Psoas muscle (tissue), 7 donors: ENCODE measurements at regions not wholly inside any gene's neighbourhood (a gene's known extent, or its start where the extent isn't known, plus 50 kb on each side); places are given as distances from the start of the nearest gene placed in this dataset.

Source experiments
- ATAC-seq, 4 donors: fragments of 200-7000 bp; cut with Tn5 transposase; one replicate each; pipeline ENCODE4 v1.9.1; 2020; ENCODE audit warnings: moderate library complexity in 3 of 4, mild to moderate bottlenecking in 2 of 4
- DNase-seq, 2 donors: peaks; one replicate each; pipeline ENCODE4 v3.0.0-alpha.2; 2020
- H3K27ac ChIP-seq: fragments of 200-600 bp; one replicate; pipeline ENCODE4 v1.8.0; 2022
- H3K27me3 ChIP-seq, 3 donors: fragments of 200-600 bp in 1 of 3; one replicate each; pipeline versions ENCODE4 v1.6.1 to v1.8.0; 2013 to 2022; ENCODE audit warnings: low read length in 2 of 3, mild to moderate bottlenecking in 2 of 3, moderate library complexity in 1 of 3; ENCODE audit not compliant: insufficient read depth in 3 of 3
- H3K36me3 ChIP-seq, 2 donors: fragments of 200-600 bp in 1 of 2; one replicate each; pipeline versions ENCODE4 v1.6.1 to v1.8.0; 2013 to 2022; ENCODE audit warnings: low read depth in 1 of 2, mild to moderate bottlenecking in 1 of 2, moderate library complexity in 1 of 2; ENCODE audit not compliant: insufficient read depth in 1 of 2
- H3K4me1 ChIP-seq: fragments of 200-600 bp; one replicate; pipeline ENCODE4 v1.8.0; 2022
- H3K4me3 ChIP-seq: fragments of 200-600 bp; one replicate; pipeline ENCODE4 v1.8.0; 2022; ENCODE audit warnings: mild to moderate bottlenecking
- H3K9me3 ChIP-seq: fragments of 200-600 bp; one replicate; pipeline ENCODE4 v1.8.0; 2022
- CTCF ChIP-seq: fragments of 200-600 bp; IDR thresholded peaks from one replicate; pipeline ENCODE4 v1.8.0; 2022; ENCODE audit warnings: antibody characterized with exemption
- WGBS, 3 donors: extraction: QIAGEN DNeasy Blood & Tissue Kit; methylation state at CpG; one replicate each; pipeline versions ENCODE4 v1.1.6 to v1.1.7; 2013; 5-methylcytosine and 5-hydroxymethylcytosine counted together
- intact Hi-C, 2 donors: fragments of 100-400 bp; cut with DNase I; formaldehyde crosslinking; loops; one replicate each; pipeline versions ENCODE4 v1.11.0 to v1.14.2; 2022
- donor health status: healthy with polysubstance abuse.
- donor health status: DM: no; HTN: no; CAD: no; lungs with moderate emphysema.
- donor health status: Bipolar disorder and iron deficiency.
- donor health status: healthy.
- donor health status: DM: yes; HTN: yes; CAD: no.
- donor health status: DM: no; HTN: no; CAD: no.
- donor health status: DM: yes; HTN: yes; CAD: no.

GRCh38 chr10:9602998-9603397 lies 1414.7 kb upstream of the CELF2 start:
- WGBS, 3 donors, result 80 to 86% (median 84%) methylated on average over 9 of the region's 9 CpGs
- intact Hi-C loops, result no loop called here
- H3K27ac ChIP-seq, result no peak overlapping the region
- no peak for TF ChIP-seq CTCF
- no peaks in the 10 kb centered on the region for H3K9me3 ChIP-seq
- no peak for DNase-seq
- no peak for ATAC-seq
- H3K36me3 ChIP-seq, result no peaks in the 10 kb centered on the region
- no peak overlapping the region for H3K4me3 ChIP-seq
- H3K27me3 ChIP-seq, result no peaks in the 10 kb centered on the region
- no peaks in the 10 kb centered on the region for H3K4me1 ChIP-seq

- H3K4me3 ChIP-seq, result no peak overlapping the region
- no peaks in the 10 kb centered on the region for H3K9me3 ChIP-seq
- TF ChIP-seq CTCF, result no peak
- H3K27ac ChIP-seq, result no peak overlapping the region
- DNase-seq (no peak), ATAC-seq (no peak)
- H3K27me3 ChIP-seq, result no peaks in the 10 kb centered on the region
- H3K36me3 ChIP-seq, result no peaks in the 10 kb centered on the region
- 69 to 80% (median 74%) methylated on average over 2 of the region's 2 CpGs for WGBS, 3 donors
- intact Hi-C loops, result no loop called here
- H3K4me1 ChIP-seq, result no peaks in the 10 kb centered on the region
These were observed 1413.7 kb upstream of the CELF2 start for GRCh38 chr10:9603972-9604371.

GRCh38 chr10:9605231-9605630 lies 1412.4 kb upstream of the CELF2 start:
- no peak overlapping the region for H3K27ac ChIP-seq
- ATAC-seq, result no peak
- intact Hi-C loops, result no loop called here

GRCh38 chr10:9608602-9609001 lies 1409.1 kb upstream of the CELF2 start:
- H3K27ac ChIP-seq, result no peak overlapping the region
- H3K36me3 ChIP-seq, result no peaks in the 10 kb centered on the region
- TF ChIP-seq CTCF, result no peak

More at GRCh38 chr10:9605231-9605630, 1412.4 kb upstream of the CELF2 start:
- Histone ChIP-seq H3K27me3 (no peaks in the 10 kb centered on the region), H3K9me3 (no peaks in the 10 kb centered on the region), H3K36me3 (no peaks in the 10 kb centered on the region), H3K4me1 (no peaks in the 10 kb centered on the region), H3K4me3 (no peak overlapping the region)
- no peak for DNase-seq
- 37 to 56% (median 42%) methylated on average over 2 of the region's 2 CpGs for WGBS, 3 donors
- no peak for TF ChIP-seq CTCF

GRCh38 chr10:9613338-9614075 lies 1404.2 kb upstream of the CELF2 start:
- ATAC-seq (no peak), DNase-seq (no peak)
- no peaks in the 10 kb centered on the region for H3K9me3 ChIP-seq
- intact Hi-C loops, result no loop called here
- 57 to 65% (median 62%) methylated on average over 8 of the region's 8 CpGs for WGBS, 3 donors
- H3K4me1 ChIP-seq, result no peaks in the 10 kb centered on the region
- no peak overlapping the region for H3K27ac ChIP-seq
- H3K4me3 ChIP-seq, result no peak overlapping the region
- no peaks in the 10 kb centered on the region for H3K27me3 ChIP-seq
- H3K36me3 ChIP-seq, result no peaks in the 10 kb centered on the region
- TF ChIP-seq CTCF, result no peak

More at GRCh38 chr10:9608602-9609001, 1409.1 kb upstream of the CELF2 start:
- H3K27me3 ChIP-seq, result no peaks in the 10 kb centered on the region
- no peaks in the 10 kb centered on the region for H3K4me1 ChIP-seq
- DNase-seq (no peak), ATAC-seq (no peak)
- intact Hi-C loops, result no loop called here
- H3K9me3 ChIP-seq, result no peaks in the 10 kb centered on the region
- H3K4me3 ChIP-seq, result no peak overlapping the region
